GM23338 (cell line): ENCODE measurements at regions not wholly inside any gene's neighbourhood (a gene's known extent, or its start where the extent isn't known, plus 50 kb on each side); places are given as distances from the start of the nearest gene placed in this dataset.

Experiments
- ATAC-seq: fragments of 200-7000 bp; cut with Tn5 transposase; 3 replicates; pipeline ENCODE4 v1.9.1; 2020
- DNase-seq: peaks from one replicate; pipeline ENCODE4 v3.0.0-alpha.2; 2015; ENCODE audit warnings: low spot score
- H2AFZ ChIP-seq: fragments of 200-600 bp; sonication (generic); 2 replicates; pipeline ENCODE4 v1.8.0; 2016; ENCODE audit warnings: antibody characterized with exemption, mild to moderate bottlenecking, moderate library complexity
- H3F3A ChIP-seq: fragments of 200-600 bp; sonication (generic); replicated peaks from 2 replicates; pipeline ENCODE4 v1.8.0; 2017; ENCODE audit warnings: antibody characterized with exemption, mixed run types, low read depth
- H3K27ac ChIP-seq: fragments of 200-600 bp; sonication (generic); 2 replicates; pipeline ENCODE4 v1.6.1; 2016; ENCODE audit warnings: low read depth
- H3K27me3 ChIP-seq: fragments of 200-600 bp; sonication (generic); 2 replicates; pipeline ENCODE4 v1.8.0; 2016; ENCODE audit warnings: mild to moderate bottlenecking, mixed run types, moderate library complexity; ENCODE audit not compliant: insufficient read depth
- H3K36me3 ChIP-seq: fragments of 200-600 bp; sonication (generic); 2 replicates; pipeline ENCODE4 v1.8.0; 2016; ENCODE audit warnings: mild to moderate bottlenecking; ENCODE audit not compliant: insufficient read depth
- H3K4me1 ChIP-seq: fragments of 200-600 bp; sonication (generic); 2 replicates; pipeline ENCODE4 v1.8.0; 2016; ENCODE audit warnings: mild to moderate bottlenecking, moderate library complexity; ENCODE audit not compliant: insufficient read depth
- H3K4me2 ChIP-seq: fragments of 200-600 bp; sonication (generic); 2 replicates; pipeline ENCODE4 v1.7.1; 2017; ENCODE audit warnings: mixed run types
- H3K4me3 ChIP-seq: fragments of 200-600 bp; sonication (generic); 2 replicates; pipeline ENCODE4 v1.6.1; 2016; ENCODE audit warnings: mixed run types
- H3K79me2 ChIP-seq: fragments of 200-600 bp; sonication (generic); replicated peaks from 2 replicates; pipeline ENCODE4 v1.8.0; 2017; ENCODE audit warnings: mild to moderate bottlenecking; ENCODE audit not compliant: insufficient read depth
- H3K9me2 ChIP-seq: fragments of 200-600 bp; sonication (generic); 2 replicates; pipeline ENCODE4 v1.8.0; 2017; ENCODE audit not compliant: insufficient read depth
- H4K20me1 ChIP-seq: fragments of 200-600 bp; sonication (generic); replicated peaks from 2 replicates; pipeline ENCODE4 v1.8.0; 2017; ENCODE audit warnings: mild to moderate bottlenecking; ENCODE audit not compliant: insufficient read depth
- H3K27ac Mint-ChIP-seq: 2 replicates; pipeline ENCODE4 v1.8.0; 2020; ENCODE audit warnings: inconsistent platforms, mild to moderate bottlenecking, moderate library complexity, mixed read lengths
- H3K27me3 Mint-ChIP-seq: 3 replicates; pipeline ENCODE4 v1.8.0; 2022; ENCODE audit warnings: low read depth, mild to moderate bottlenecking, moderate library complexity, mixed read lengths, inconsistent platforms; ENCODE audit not compliant: insufficient read depth, poor library complexity
- H3K36me3 Mint-ChIP-seq: 3 replicates; pipeline ENCODE4 v1.8.0; 2021; ENCODE audit warnings: low read depth, mild to moderate bottlenecking, inconsistent platforms, moderate library complexity, mixed read lengths
- H3K4me1 Mint-ChIP-seq: 3 replicates; pipeline ENCODE4 v1.8.0; 2020; ENCODE audit warnings: mild to moderate bottlenecking, inconsistent platforms, mixed read lengths
- H3K4me3 Mint-ChIP-seq: 3 replicates; pipeline ENCODE4 v1.8.0; 2021; ENCODE audit warnings: moderate library complexity, mild to moderate bottlenecking, inconsistent platforms, mixed read lengths
- H3K9me3 Mint-ChIP-seq: 3 replicates; pipeline ENCODE4 v1.8.0; 2020; ENCODE audit warnings: moderate library complexity, mild to moderate bottlenecking, inconsistent platforms, mixed read lengths
- JUNB ChIP-seq: IDR thresholded peaks from one replicate; pipeline ENCODE4 v1.6.1; 2016; ENCODE audit warnings: antibody characterized with exemption; ENCODE audit not compliant: unreplicated experiment
- NANOG ChIP-seq: IDR thresholded peaks from 2 replicates; pipeline ENCODE4 v1.6.1; 2016; ENCODE audit warnings: antibody characterized with exemption, borderline replicate concordance
- TF ChIP-seq, protein P1 (sequence below), 2 experiments: fragments of 200-600 bp in 1 of 2; sonication (generic) in 1 of 2; conservative IDR thresholded peaks; 2 replicates each; pipeline versions ENCODE4 v1.5.1 to v1.6.1; 2016 to 2017; ENCODE audit warnings: antibody characterized with exemption in 2 of 2, low read depth in 2 of 2, mild to moderate bottlenecking in 2 of 2, moderate library complexity in 1 of 2

DNA sequence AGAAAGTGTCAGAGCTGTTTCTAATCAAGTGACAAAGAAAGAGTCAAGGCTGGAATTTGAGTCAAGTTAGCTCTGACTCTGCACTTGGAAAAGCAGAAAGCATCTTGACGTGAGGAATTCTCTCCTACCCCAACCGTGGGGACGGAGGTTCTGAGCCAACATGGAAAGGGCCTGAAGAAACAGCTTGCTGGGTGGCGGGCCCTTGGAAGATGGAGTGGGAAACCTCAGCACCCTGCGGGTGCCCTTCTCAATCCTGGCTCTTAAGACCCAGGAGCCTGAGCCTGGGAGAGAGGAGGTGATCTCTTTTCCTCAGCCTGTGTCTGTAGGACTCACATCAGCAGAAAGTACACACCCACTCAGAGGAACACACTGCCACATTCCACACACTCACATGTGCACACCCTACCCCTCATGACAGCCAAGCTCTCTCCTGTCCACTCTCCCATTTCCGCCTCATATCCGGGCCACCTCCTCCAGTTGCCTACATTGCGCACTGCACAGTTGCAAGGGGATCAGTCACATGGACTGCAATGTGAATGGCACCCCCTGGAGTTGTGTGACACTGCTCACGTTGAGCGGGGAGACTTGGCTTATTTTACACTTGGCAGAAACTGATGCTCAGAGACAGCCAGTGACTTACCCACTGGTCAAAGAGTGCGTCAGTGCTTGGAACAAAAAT is 101.5 kb upstream of the SLC6A6 start:
- Histone ChIP-seq H3F3A (no peaks in the 10 kb centered on the region), H3K79me2 (no peaks in the 10 kb centered on the region), H3K27ac (no peak overlapping the region), H3K4me2 (no peak overlapping the region), H3K27me3 (no peaks in the 10 kb centered on the region), H3K4me1 (peaks cover 5% of the 10 kb centered on the region), H3K9me2 (no peaks in the 10 kb centered on the region), H4K20me1 (no peaks in the 10 kb centered on the region), H2AFZ (peak overlapping the region; percentile 69), H3K36me3 (no peaks in the 10 kb centered on the region), H3K4me3 (no peak overlapping the region)
- Mint-ChIP-seq H3K4me1 (peaks cover 19% of the 10 kb centered on the region), H3K4me3 (no peak overlapping the region), H3K27ac (no peak overlapping the region), H3K27me3 (peaks cover 14% of the 10 kb centered on the region), H3K9me3 (no peaks in the 10 kb centered on the region), H3K36me3 (peaks cover 3% of the 10 kb centered on the region; the same call in 1 of the 3 replicates)
- TF ChIP-seq NANOG: no peak
- TF ChIP-seq, protein P1, sequence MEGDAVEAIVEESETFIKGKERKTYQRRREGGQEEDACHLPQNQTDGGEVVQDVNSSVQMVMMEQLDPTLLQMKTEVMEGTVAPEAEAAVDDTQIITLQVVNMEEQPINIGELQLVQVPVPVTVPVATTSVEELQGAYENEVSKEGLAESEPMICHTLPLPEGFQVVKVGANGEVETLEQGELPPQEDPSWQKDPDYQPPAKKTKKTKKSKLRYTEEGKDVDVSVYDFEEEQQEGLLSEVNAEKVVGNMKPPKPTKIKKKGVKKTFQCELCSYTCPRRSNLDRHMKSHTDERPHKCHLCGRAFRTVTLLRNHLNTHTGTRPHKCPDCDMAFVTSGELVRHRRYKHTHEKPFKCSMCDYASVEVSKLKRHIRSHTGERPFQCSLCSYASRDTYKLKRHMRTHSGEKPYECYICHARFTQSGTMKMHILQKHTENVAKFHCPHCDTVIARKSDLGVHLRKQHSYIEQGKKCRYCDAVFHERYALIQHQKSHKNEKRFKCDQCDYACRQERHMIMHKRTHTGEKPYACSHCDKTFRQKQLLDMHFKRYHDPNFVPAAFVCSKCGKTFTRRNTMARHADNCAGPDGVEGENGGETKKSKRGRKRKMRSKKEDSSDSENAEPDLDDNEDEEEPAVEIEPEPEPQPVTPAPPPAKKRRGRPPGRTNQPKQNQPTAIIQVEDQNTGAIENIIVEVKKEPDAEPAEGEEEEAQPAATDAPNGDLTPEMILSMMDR (conservative IDR thresholded peaks at IDR 0.05; ENCODE audit: low read depth in 2 of 2): 0 out of 4 replicates have a peak, but pooled peaks of 1 of the 2 experiments have one; percentile 7
- no peak for DNase-seq
- ATAC-seq: no peak

DNA sequence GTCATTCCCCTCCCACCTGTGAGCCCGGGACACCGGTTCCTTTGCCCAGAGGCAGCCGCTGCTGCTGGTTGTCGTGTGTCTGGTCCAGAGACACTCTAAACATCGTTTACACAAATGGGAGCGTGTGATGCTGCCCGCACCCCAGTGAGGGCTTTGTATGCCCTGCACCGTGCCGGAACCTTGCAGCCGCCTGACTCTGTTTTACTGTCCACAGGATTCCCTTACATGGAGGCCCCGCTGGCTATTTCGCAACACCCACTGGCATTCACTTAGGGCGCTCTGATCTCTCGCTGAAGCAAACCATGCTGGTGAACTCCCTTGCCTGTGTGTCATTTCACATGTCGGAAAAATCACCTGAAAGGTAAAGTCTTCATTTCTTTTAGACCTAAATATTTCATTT is 100.8 kb upstream of the SLC6A6 start:
- H3K9me3 Mint-ChIP-seq: no peaks in the 10 kb centered on the region
- H3K4me3 Mint-ChIP-seq: no peak overlapping the region
- H3K27ac ChIP-seq: no peak overlapping the region
- H3K4me1 ChIP-seq: peaks cover 5% of the 10 kb centered on the region
- H3K36me3 Mint-ChIP-seq: peaks cover 3% of the 10 kb centered on the region; the same call in 1 of the 3 replicates
- H3K27me3 ChIP-seq: no peaks in the 10 kb centered on the region
- peak overlapping the region; percentile 69 for H2AFZ ChIP-seq
- H3K36me3 ChIP-seq: no peaks in the 10 kb centered on the region
- ATAC-seq: peak; percentile 43
- H3K4me3 ChIP-seq: no peak overlapping the region
- no peak overlapping the region for H3K27ac Mint-ChIP-seq
- H3K4me2 ChIP-seq: no peak overlapping the region
- H4K20me1 ChIP-seq: no peaks in the 10 kb centered on the region
- peaks cover 15% of the 10 kb centered on the region for H3K27me3 Mint-ChIP-seq
- peak; percentile 45 for DNase-seq
- no peaks in the 10 kb centered on the region for H3K79me2 ChIP-seq
- TF ChIP-seq, protein P1 (conservative IDR thresholded peaks at IDR 0.05; ENCODE audit: low read depth in 2 of 2): 0 out of 4 replicates have a peak, but pooled peaks of 1 of the 2 experiments have one; percentile 6
- no peak for TF ChIP-seq JUNB
- H3K4me1 Mint-ChIP-seq: peaks cover 19% of the 10 kb centered on the region
- no peaks in the 10 kb centered on the region for H3F3A ChIP-seq
- no peaks in the 10 kb centered on the region for H3K9me2 ChIP-seq
